MM.1S (cell line): ENCODE measurements at regions not wholly inside any gene's neighbourhood (a gene's known extent, or its start where the extent isn't known, plus 50 kb on each side); places are given as distances from the start of the nearest gene placed in this dataset.

ENCODE experiments used
- DNase-seq: peaks from one replicate; pipeline ENCODE4 v3.0.0-alpha.2; 2015
- H2AFZ ChIP-seq: fragments of 300-600 bp; sonication (generic); 2 replicates; pipeline ENCODE4 v1.6.0; 2016; ENCODE audit warnings: antibody characterized with exemption, low read length
- H3F3A ChIP-seq: fragments of 300-600 bp; sonication (generic); 2 replicates; pipeline ENCODE4 v1.6.1; 2016; ENCODE audit warnings: mild to moderate bottlenecking, antibody characterized with exemption, low read length, moderate library complexity, mixed read lengths; ENCODE audit not compliant: insufficient read depth
- H3K27ac ChIP-seq: fragments of 300-600 bp; sonication (generic); 2 replicates; pipeline ENCODE4 v1.5.1; 2016; ENCODE audit warnings: mild to moderate bottlenecking, low read length
- H3K27me3 ChIP-seq: fragments of 300-600 bp; sonication (generic); replicated peaks from 2 replicates; pipeline ENCODE4 v1.6.0; 2016; ENCODE audit warnings: low read length; ENCODE audit not compliant: insufficient read depth
- H3K36me3 ChIP-seq: fragments of 300-600 bp; sonication (generic); replicated peaks from 2 replicates; pipeline ENCODE4 v1.6.1; 2016; ENCODE audit warnings: mild to moderate bottlenecking, low read length, mixed read lengths; ENCODE audit not compliant: insufficient read depth
- H3K4me1 ChIP-seq: fragments of 300-600 bp; sonication (generic); 2 replicates; pipeline ENCODE4 v1.6.1; 2016; ENCODE audit warnings: low read length, mixed read lengths
- H3K4me2 ChIP-seq: fragments of 300-600 bp; sonication (generic); 2 replicates; pipeline ENCODE4 v1.6.0; 2016; ENCODE audit warnings: low read depth, low read length
- H3K4me3 ChIP-seq: fragments of 300-600 bp; sonication (generic); 2 replicates; pipeline ENCODE4 v1.5.1; 2016; ENCODE audit warnings: low read length, mixed read lengths
- H3K79me2 ChIP-seq: fragments of 300-600 bp; sonication (generic); 2 replicates; pipeline ENCODE4 v1.6.1; 2016; ENCODE audit warnings: mixed run types, low read length, mixed read lengths
- H3K9ac ChIP-seq: fragments of 300-600 bp; sonication (generic); 2 replicates; pipeline ENCODE4 v1.6.1; 2016; ENCODE audit warnings: low read length, mixed read lengths
- H3K9me2 ChIP-seq: fragments of 300-600 bp; sonication (generic); replicated peaks from 2 replicates; pipeline ENCODE4 v1.6.1; 2016; ENCODE audit warnings: mild to moderate bottlenecking, low read length, mixed read lengths; ENCODE audit not compliant: insufficient read depth
- H3K9me3 ChIP-seq: fragments of 300-600 bp; sonication (generic); replicated peaks from 2 replicates; pipeline ENCODE4 v1.6.1; 2016; ENCODE audit warnings: mild to moderate bottlenecking, low read length, mixed read lengths; ENCODE audit not compliant: insufficient read depth
- H4K20me1 ChIP-seq: fragments of 300-600 bp; sonication (generic); 2 replicates; pipeline ENCODE4 v1.6.1; 2016; ENCODE audit warnings: mild to moderate bottlenecking, low read length, moderate library complexity, mixed read lengths; ENCODE audit not compliant: insufficient read depth
- CTCF ChIP-seq: fragments of 300-600 bp; sonication (generic); IDR thresholded peaks from 2 replicates; pipeline ENCODE4 v1.5.1; 2016; ENCODE audit warnings: antibody characterized with exemption, low read length, mixed read lengths
- EZH2 ChIP-seq: fragments of 300-600 bp; sonication (generic); optimal IDR thresholded peaks from 2 replicates; pipeline ENCODE3; 2017; ENCODE audit warnings: low read depth, mild to moderate bottlenecking, antibody characterized with exemption, low read length, mixed read lengths
- EZH2phosphoT487 ChIP-seq: fragments of 300-600 bp; sonication (generic); IDR thresholded peaks from 2 replicates; pipeline ENCODE4 v1.6.1; 2018; ENCODE audit warnings: antibody characterized with exemption, low read length

DNA sequence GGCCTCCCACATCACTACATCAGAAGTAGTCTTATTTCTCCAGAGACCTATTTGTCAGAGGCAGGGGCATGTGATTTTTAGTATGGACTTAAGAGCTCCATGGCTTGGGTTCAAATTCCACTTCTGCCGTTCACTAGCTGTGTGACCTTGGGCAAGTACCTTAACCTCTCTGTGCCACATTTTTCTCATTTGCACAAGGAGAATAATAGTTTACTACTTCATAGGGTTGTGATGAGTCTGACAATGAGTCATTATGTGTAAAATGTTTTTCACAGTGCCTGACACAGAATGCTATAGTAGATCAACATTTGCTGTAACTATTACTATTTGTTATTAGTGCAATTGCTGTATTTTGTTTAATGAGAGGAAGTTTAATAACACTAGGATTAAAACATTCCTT, 200.6 kb downstream of the PRDM2 start:
- Histone ChIP-seq H3K36me3 (no peaks in the 10 kb centered on the region), H3K27me3 (no peaks in the 10 kb centered on the region), H3K4me3 (no peak overlapping the region), H4K20me1 (no peaks in the 10 kb centered on the region), H3K9ac (no peak overlapping the region), H3K79me2 (no peaks in the 10 kb centered on the region), H3K4me1 (peaks cover 5% of the 10 kb centered on the region; the same call in 1 of the 2 replicates), H3F3A (no peaks in the 10 kb centered on the region), H2AFZ (no peak overlapping the region), H3K9me3 (no peaks in the 10 kb centered on the region), H3K9me2 (no peaks in the 10 kb centered on the region), H3K4me2 (no peak overlapping the region), H3K27ac (no peak overlapping the region)
- no peak for TF ChIP-seq EZH2
- TF ChIP-seq CTCF: no peak
- TF ChIP-seq EZH2phosphoT487: no peak
- no peak for DNase-seq

DNA sequence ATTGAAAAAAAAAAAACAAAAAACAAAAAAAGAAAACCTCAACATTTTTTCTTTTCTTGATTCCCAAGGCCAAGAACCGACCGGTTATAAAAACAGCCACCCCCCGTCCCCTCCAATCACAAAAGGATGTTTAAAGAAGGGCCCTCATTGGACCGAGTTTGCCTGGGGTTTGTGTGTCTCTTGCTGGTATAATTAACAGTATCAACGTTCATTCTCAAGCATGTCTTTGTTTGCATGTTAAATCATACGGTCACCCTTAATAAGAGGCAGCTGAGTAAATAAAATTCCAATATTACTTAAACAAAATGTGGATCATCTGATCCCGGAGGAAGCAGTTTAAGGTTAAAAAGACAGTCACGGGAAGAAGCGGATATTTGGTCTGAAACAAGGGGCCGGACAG, 201.1 kb downstream of the PRDM2 start:
- no peak overlapping the region for H3K27ac ChIP-seq

DNA sequence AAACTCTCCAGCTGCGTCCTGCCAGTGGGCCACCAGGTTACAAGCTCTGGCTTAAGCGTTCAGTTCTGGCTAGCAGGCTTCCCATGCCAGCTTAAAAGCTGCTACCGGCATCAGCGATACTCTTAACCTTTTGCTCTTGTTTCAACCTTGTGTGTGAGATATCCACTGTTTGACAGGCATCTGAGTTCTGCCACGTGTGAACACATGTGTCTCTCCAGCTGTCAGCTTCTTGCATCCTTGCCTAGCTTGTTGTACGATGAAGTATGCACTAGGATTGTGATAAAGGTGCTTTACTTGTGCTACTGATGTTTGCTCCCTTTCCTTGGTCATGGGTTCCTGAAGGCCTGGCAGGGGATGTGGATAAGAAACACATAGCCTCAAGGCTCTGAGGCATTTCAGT, 201.6 kb downstream of the PRDM2 start:
- no peak overlapping the region for H3K27ac ChIP-seq
- no peak overlapping the region for H3K4me3 ChIP-seq
- TF ChIP-seq EZH2 (no peak), CTCF (no peak), EZH2phosphoT487 (no peak)
- H3K27me3 ChIP-seq: no peaks in the 10 kb centered on the region
- H3K9ac ChIP-seq: no peak overlapping the region
- DNase-seq: no peak
- no peaks in the 10 kb centered on the region for H3K36me3 ChIP-seq
- H3F3A ChIP-seq: no peaks in the 10 kb centered on the region
- H3K9me3 ChIP-seq: no peaks in the 10 kb centered on the region
- no peak overlapping the region for H2AFZ ChIP-seq
- H3K4me1 ChIP-seq: peaks cover 5% of the 10 kb centered on the region; the same call in 1 of the 2 replicates
- no peaks in the 10 kb centered on the region for H3K9me2 ChIP-seq
- H3K79me2 ChIP-seq: no peaks in the 10 kb centered on the region
- no peak overlapping the region for H3K4me2 ChIP-seq
- no peaks in the 10 kb centered on the region for H4K20me1 ChIP-seq

More for the DNA sequence above, 201.1 kb downstream of the PRDM2 start:
- Histone ChIP-seq H3K9me2 (no peaks in the 10 kb centered on the region), H3K79me2 (no peaks in the 10 kb centered on the region), H3K9me3 (no peaks in the 10 kb centered on the region), H3K9ac (no peak overlapping the region), H3K36me3 (no peaks in the 10 kb centered on the region), H3K27me3 (no peaks in the 10 kb centered on the region), H4K20me1 (no peaks in the 10 kb centered on the region), H3K4me1 (peaks cover 5% of the 10 kb centered on the region; the same call in 1 of the 2 replicates), H2AFZ (no peak overlapping the region), H3K4me2 (no peak overlapping the region), H3K4me3 (no peak overlapping the region), H3F3A (no peaks in the 10 kb centered on the region)
- no peak for DNase-seq
- no peak for TF ChIP-seq CTCF
- no peak for TF ChIP-seq EZH2
- no peak for TF ChIP-seq EZH2phosphoT487
